ENCODE measurements at regions not wholly inside any gene's neighbourhood (a gene's known extent, or its start where the extent isn't known, plus 50 kb on each side); places are given as distances from the start of the nearest gene placed in this dataset.

GRCh38 chr17:74015990-74016389 lies 187.5 kb upstream of the RPL38 start:
- DNase-seq (ENCODE audit: low spot score): no peak

- no peak for DNase-seq (ENCODE audit: low spot score)
Measured at GRCh38 chr17:74016461-74016860, 187.0 kb upstream of the RPL38 start.

GRCh38 chr17:74017466-74017865 lies 186.0 kb upstream of the RPL38 start:
- DNase-seq (ENCODE audit: low spot score): no peak

GRCh38 chr17:74018115-74018514 lies 185.4 kb upstream of the RPL38 start:
- DNase-seq (ENCODE audit: low spot score): no peak

- DNase-seq (ENCODE audit: low spot score): no peak
Measured at GRCh38 chr17:74019271-74019670, 184.2 kb upstream of the RPL38 start.

- no peak for DNase-seq (ENCODE audit: low spot score)
Measured at GRCh38 chr17:74019860-74020259, 183.6 kb upstream of the RPL38 start.

- no peak for DNase-seq (ENCODE audit: low spot score)
Measured at GRCh38 chr17:74020522-74020921, 183.0 kb upstream of the RPL38 start.

GRCh38 chr17:74024871-74025531 lies 178.5 kb upstream of the RPL38 start:
- no peak for DNase-seq (ENCODE audit: low spot score)

GRCh38 chr17:74027444-74027843 lies 176.0 kb upstream of the RPL38 start:
- DNase-seq (ENCODE audit: low spot score): no peak

- no peak for DNase-seq (ENCODE audit: low spot score)
Measured at GRCh38 chr17:74028354-74029116, 174.9 kb upstream of the RPL38 start.

GRCh38 chr17:74031316-74032090 lies 172.0 kb upstream of the RPL38 start:
- no peak for DNase-seq (ENCODE audit: low spot score)

GRCh38 chr17:74032222-74032621 lies 171.3 kb upstream of the RPL38 start:
- DNase-seq (ENCODE audit: low spot score): no peak

- DNase-seq (ENCODE audit: low spot score): peak; percentile 59
Measured at GRCh38 chr17:74037320-74037719, 166.2 kb upstream of the RPL38 start.

GRCh38 chr17:74040291-74040690 lies 163.2 kb upstream of the RPL38 start:
- DNase-seq (ENCODE audit: low spot score): no peak

- DNase-seq (ENCODE audit: low spot score): no peak
Measured at GRCh38 chr17:74040729-74041128, 162.7 kb upstream of the RPL38 start.

GRCh38 chr17:74041869-74042640 lies 161.4 kb upstream of the RPL38 start:
- DNase-seq (ENCODE audit: low spot score): no peak

GRCh38 chr17:74042744-74043486 lies 160.6 kb upstream of the RPL38 start:
- DNase-seq (ENCODE audit: low spot score): no peak

GRCh38 chr17:74043976-74044375 lies 159.5 kb upstream of the RPL38 start:
- DNase-seq (ENCODE audit: low spot score): no peak

- no peak for DNase-seq (ENCODE audit: low spot score)
Measured at GRCh38 chr17:74045608-74046280, 157.7 kb upstream of the RPL38 start.

- DNase-seq (ENCODE audit: low spot score): no peak
Measured at GRCh38 chr17:74049167-74049966, 154.1 kb upstream of the RPL38 start.
